Brain microvascular endothelial cell (primary cell): ENCODE measurements at regions not wholly inside any gene's neighbourhood (a gene's known extent, or its start where the extent isn't known, plus 50 kb on each side); places are given as distances from the start of the nearest gene placed in this dataset.

ENCODE experiments used
- DNase-seq: peaks from one replicate; pipeline ENCODE4 v3.0.0-alpha.2; 2020
- H3K27ac ChIP-seq: fragments of 250-450 bp; sonication (Bioruptor Pico); 2 replicates; pipeline ENCODE4 v1.5.1; 2020; ENCODE audit warnings: mild to moderate bottlenecking, moderate library complexity
- H3K27me3 ChIP-seq: fragments of 250-450 bp; sonication (Bioruptor Pico); replicated peaks from 2 replicates; pipeline ENCODE4 v1.5.1; 2020; ENCODE audit warnings: mild to moderate bottlenecking
- H3K36me3 ChIP-seq: fragments of 250-450 bp; sonication (Bioruptor Pico); replicated peaks from 2 replicates; pipeline ENCODE4 v1.5.1; 2020; ENCODE audit warnings: mild to moderate bottlenecking
- H3K4me3 ChIP-seq: 2 replicates; pipeline ENCODE4 v1.5.1; 2011; ENCODE audit warnings: low read depth, mild to moderate bottlenecking, control low read depth, low read length, moderate library complexity
- in situ Hi-C: cut with HindIII; loops from 2 replicates; pipeline ENCODE4 v1.10.0; 2017; ENCODE audit warnings: low sequenced_read_pairs, low pct_ligation_motif_present
- TF ChIP-seq, protein P1 (sequence below): IDR thresholded peaks from 2 replicates; pipeline ENCODE4 v1.5.1; 2011; ENCODE audit warnings: low read depth, mild to moderate bottlenecking, moderate library complexity, low read length, control low read depth, inconsistent platforms; ENCODE audit errors: missing control alignments

DNA sequence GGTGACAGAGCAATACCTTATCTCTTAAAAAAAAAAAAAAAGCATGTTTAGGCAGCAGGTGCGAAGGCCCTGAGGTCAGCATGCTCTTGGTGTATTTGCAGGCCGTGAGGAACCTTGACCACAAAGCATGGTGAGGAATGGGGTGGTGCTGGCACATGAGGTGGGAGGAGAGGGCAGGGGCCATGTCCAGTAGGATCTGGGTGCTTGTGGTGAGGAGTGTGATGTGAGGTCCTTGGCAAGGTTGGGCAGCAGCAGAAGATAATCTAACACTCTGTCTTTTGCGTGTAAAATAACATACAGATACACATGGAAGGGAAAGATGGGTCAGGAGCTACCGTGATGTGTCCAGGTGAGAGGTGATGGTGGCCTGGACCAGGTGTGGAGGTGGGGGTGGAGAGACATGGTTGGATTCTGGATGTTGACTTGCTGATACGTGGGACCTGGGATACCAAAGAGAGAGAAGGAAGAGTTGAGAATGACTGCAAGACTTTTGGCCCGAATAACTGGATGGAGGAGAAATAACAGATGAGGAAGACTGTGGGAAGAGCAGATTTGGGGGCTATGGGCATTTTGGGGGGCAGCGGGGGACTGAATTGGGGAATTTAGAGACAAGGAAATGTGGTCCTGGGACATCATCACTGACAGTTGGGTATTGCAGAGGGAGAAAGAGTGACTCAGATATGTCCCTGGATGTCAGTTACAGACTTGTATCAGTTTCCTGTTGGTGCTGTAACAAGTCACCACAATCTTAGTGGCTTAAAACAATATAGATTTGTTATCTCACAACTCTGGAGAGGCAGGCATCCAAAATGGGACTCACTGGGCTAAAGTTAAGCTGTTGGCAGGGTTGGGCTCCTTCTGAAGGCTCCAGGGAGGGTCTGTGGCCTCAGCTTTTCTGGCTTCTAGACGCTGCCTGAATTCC is 274.9 kb downstream of the HAPSTR1 start:
- DNase-seq: no peak
- in situ Hi-C loops: no loop called here
- TF ChIP-seq, protein P1, sequence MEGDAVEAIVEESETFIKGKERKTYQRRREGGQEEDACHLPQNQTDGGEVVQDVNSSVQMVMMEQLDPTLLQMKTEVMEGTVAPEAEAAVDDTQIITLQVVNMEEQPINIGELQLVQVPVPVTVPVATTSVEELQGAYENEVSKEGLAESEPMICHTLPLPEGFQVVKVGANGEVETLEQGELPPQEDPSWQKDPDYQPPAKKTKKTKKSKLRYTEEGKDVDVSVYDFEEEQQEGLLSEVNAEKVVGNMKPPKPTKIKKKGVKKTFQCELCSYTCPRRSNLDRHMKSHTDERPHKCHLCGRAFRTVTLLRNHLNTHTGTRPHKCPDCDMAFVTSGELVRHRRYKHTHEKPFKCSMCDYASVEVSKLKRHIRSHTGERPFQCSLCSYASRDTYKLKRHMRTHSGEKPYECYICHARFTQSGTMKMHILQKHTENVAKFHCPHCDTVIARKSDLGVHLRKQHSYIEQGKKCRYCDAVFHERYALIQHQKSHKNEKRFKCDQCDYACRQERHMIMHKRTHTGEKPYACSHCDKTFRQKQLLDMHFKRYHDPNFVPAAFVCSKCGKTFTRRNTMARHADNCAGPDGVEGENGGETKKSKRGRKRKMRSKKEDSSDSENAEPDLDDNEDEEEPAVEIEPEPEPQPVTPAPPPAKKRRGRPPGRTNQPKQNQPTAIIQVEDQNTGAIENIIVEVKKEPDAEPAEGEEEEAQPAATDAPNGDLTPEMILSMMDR: no peak
- Histone ChIP-seq H3K4me3 (no peak overlapping the region), H3K27ac (no peak overlapping the region), H3K27me3 (no peaks in the 10 kb centered on the region), H3K36me3 (no peaks in the 10 kb centered on the region)

DNA sequence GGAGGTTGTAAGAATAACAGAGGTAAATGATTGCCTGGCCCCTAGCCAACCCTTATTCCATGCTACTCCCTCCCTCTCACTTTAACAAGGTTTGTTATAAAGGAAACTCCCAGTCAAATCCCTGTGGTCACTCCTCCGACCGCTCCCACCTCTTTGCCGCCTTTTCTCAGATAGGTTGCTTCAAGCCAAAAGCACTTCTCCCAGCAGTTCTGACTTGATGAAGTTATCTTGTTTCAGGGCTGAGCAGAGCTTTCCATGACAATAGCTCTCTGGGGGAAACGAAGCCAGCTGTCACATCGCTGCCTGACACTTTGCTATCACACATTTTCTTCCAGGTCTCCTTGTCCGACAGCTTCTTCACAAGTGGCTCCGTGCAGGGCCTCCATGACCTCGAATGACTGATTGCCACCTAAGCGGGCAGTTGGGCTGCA is 278.6 kb downstream of the HAPSTR1 start:
- Histone ChIP-seq H3K27ac (no peak overlapping the region), H3K36me3 (no peaks in the 10 kb centered on the region), H3K27me3 (no peaks in the 10 kb centered on the region), H3K4me3 (no peak overlapping the region)
- TF ChIP-seq, protein P1: no peak
- no peak for DNase-seq
- in situ Hi-C loops: no loop called here

DNA sequence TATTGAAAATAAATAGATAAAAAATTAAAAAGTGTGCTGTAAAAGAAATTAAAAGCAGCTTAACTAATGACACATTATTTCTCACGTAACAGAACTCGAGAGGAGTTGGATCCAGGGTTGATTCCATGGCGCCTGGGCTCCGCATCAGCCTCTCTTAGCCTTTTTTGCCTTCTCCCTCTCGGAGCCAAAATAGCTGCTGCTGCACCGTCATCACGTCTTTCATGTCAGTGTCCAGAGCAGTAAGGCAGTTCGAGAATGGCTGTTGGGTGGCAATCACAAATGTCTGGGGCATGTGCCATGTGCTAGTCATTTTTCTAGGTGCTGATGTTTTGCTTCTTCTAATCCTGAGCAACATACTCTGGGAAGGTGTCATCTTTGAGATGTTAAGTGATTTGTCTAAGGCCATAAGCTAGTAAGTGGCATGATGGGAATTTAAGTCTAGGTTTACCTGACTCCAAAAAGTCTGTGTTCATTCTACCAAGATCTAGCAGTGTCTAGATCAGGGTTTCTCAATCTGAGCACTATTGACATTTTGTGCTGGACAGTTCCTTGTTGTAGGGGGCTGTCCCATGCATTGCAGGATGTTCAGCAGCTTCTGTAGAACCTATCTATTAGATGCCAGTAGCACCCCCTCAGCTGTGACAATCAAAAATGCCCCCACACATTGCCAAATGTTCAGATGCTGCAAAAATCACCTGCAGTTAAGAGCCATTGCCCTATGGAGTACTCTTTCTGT is 280.4 kb downstream of the HAPSTR1 start:
- Histone ChIP-seq H3K27me3 (no peaks in the 10 kb centered on the region), H3K27ac (no peak overlapping the region), H3K4me3 (no peak overlapping the region), H3K36me3 (no peaks in the 10 kb centered on the region)
- TF ChIP-seq, protein P1: no peak
- DNase-seq: no peak
- in situ Hi-C loops: no loop called here

DNA sequence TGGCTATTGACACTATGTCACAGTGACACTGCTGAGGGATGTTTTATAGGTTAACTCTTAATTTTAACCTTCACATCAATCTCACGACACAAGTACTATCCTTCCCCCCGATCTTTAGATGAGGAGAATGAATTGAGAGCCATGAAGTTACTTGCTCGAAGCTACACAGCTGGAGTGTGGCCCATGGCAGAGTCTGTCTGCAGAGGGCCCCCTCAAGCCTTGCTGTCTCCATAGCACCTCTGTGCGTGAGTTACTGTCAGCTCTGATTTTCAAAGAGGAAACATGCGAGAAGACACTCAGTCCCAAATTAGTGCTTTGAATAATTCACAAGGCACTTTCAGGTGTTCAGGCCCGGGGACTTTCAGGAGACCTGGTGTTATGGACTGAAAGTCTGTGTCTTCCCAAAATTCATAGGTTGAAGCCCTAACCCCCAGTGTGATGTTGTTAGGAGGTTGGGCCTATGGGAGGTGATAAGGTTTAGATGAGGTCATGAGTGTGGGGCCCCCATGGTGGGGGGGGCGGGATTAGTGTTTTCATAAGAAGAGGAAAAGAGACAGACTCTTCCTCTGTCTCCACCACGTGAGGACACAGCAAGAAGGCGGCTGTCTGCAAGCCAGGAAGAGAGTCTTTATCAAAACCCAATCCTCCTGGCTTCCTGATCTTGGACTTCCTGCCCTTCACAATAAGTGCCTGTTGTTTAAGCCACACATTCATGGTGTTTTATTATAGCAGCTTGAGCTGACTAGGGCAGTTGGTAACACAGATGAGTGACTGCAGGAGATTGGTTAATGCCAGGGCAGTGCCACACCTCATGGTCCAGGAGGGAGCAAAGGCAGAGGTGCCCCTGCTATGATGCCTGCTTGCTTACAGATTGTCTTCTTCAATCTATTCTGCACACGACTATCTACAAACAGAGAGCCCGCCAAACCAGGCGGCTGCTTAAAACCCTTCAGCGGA is 281.8 kb downstream of the HAPSTR1 start:
- H3K27ac ChIP-seq: no peak overlapping the region
- no peak overlapping the region for H3K4me3 ChIP-seq
- no peak for DNase-seq
- H3K27me3 ChIP-seq: no peaks in the 10 kb centered on the region
- H3K36me3 ChIP-seq: no peaks in the 10 kb centered on the region
- in situ Hi-C loops: no loop called here
- TF ChIP-seq, protein P1: no peak

DNA sequence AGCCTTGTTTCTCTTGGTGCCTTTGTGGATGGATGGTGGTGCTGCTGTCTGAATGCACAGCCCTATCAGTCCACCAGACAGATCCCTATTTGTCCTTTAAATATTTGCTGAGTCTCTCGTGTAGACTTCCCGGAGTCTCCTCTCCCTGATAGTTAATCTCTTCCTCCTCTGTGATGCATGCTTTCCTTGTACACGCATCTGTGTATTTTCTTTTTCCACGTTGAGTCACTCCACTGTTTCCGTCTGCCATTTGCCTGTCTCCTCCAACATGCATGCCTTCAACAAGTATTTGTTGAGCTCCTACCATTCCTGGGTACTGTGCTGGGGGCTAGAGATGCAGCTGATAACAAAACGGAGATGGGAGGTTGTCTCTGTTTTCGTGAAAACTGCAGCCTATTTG is 282.6 kb downstream of the HAPSTR1 start:
- H3K36me3 ChIP-seq: no peaks in the 10 kb centered on the region
- in situ Hi-C loops: no loop called here
- no peak overlapping the region for H3K27ac ChIP-seq
- no peak overlapping the region for H3K4me3 ChIP-seq
- DNase-seq: no peak
- no peaks in the 10 kb centered on the region for H3K27me3 ChIP-seq
- TF ChIP-seq, protein P1: no peak
